C4-2B (cell line): ENCODE measurements at regions not wholly inside any gene's neighbourhood (a gene's known extent, or its start where the extent isn't known, plus 50 kb on each side); places are given as distances from the start of the nearest gene placed in this dataset.

Experiments
- CTCF ChIP-seq: fragments of 450-650 bp; conservative IDR thresholded peaks from 2 replicates; pipeline ENCODE4 v1.5.1; 2017; ENCODE audit warnings: mild to moderate bottlenecking
- ZFX ChIP-seq: fragments of 450-650 bp; IDR thresholded peaks from 2 replicates; pipeline ENCODE4 v1.6.1; 2017

GRCh38 chr6:44524476-44525227 lies 137.1 kb downstream of the CDC5L start:
- TF ChIP-seq CTCF: no peak
- no peak for TF ChIP-seq ZFX
